Body of pancreas (tissue), 4 donors: ENCODE measurements at regions not wholly inside any gene's neighbourhood (a gene's known extent, or its start where the extent isn't known, plus 50 kb on each side); places are given as distances from the start of the nearest gene placed in this dataset.

Source experiments
- CTCF ChIP-seq, 7 experiments: fragments of 450-650 bp in 4 of 7; fragments of 200-600 bp in 3 of 7; sonication (generic) in 3 of 7; IDR thresholded peaks; one replicate each; pipeline ENCODE4 v1.5.1; 2016 to 2019; ENCODE audit warnings: antibody characterized with exemption in 7 of 7
- POLR2A ChIP-seq, 3 donors: fragments of 450-650 bp; IDR thresholded peaks; one replicate each; pipeline ENCODE4 v1.6.1; 2016; ENCODE audit warnings: antibody characterized with exemption in 3 of 3, mild to moderate bottlenecking in 2 of 3

- TF ChIP-seq CTCF (IDR thresholded peaks at IDR 0.05) (no peak), POLR2A (IDR thresholded peaks at IDR 0.05) (no peak)
These were observed 1332.5 kb downstream of the BRD1 start for GRCh38 chr22:48494968-48495750.
